MM.1S (cell line): ENCODE measurements at regions not wholly inside any gene's neighbourhood (a gene's known extent, or its start where the extent isn't known, plus 50 kb on each side); places are given as distances from the start of the nearest gene placed in this dataset.

Experiments
- DNase-seq: peaks from one replicate; pipeline ENCODE4 v3.0.0-alpha.2; 2015
- H2AFZ ChIP-seq: fragments of 300-600 bp; sonication (generic); 2 replicates; pipeline ENCODE4 v1.6.0; 2016; ENCODE audit warnings: antibody characterized with exemption, low read length
- H3F3A ChIP-seq: fragments of 300-600 bp; sonication (generic); 2 replicates; pipeline ENCODE4 v1.6.1; 2016; ENCODE audit warnings: mild to moderate bottlenecking, antibody characterized with exemption, low read length, moderate library complexity, mixed read lengths; ENCODE audit not compliant: insufficient read depth
- H3K27ac ChIP-seq: fragments of 300-600 bp; sonication (generic); 2 replicates; pipeline ENCODE4 v1.5.1; 2016; ENCODE audit warnings: mild to moderate bottlenecking, low read length
- H3K27me3 ChIP-seq: fragments of 300-600 bp; sonication (generic); replicated peaks from 2 replicates; pipeline ENCODE4 v1.6.0; 2016; ENCODE audit warnings: low read length; ENCODE audit not compliant: insufficient read depth
- H3K36me3 ChIP-seq: fragments of 300-600 bp; sonication (generic); replicated peaks from 2 replicates; pipeline ENCODE4 v1.6.1; 2016; ENCODE audit warnings: mild to moderate bottlenecking, low read length, mixed read lengths; ENCODE audit not compliant: insufficient read depth
- H3K4me1 ChIP-seq: fragments of 300-600 bp; sonication (generic); 2 replicates; pipeline ENCODE4 v1.6.1; 2016; ENCODE audit warnings: low read length, mixed read lengths
- H3K4me2 ChIP-seq: fragments of 300-600 bp; sonication (generic); 2 replicates; pipeline ENCODE4 v1.6.0; 2016; ENCODE audit warnings: low read depth, low read length
- H3K4me3 ChIP-seq: fragments of 300-600 bp; sonication (generic); 2 replicates; pipeline ENCODE4 v1.5.1; 2016; ENCODE audit warnings: low read length, mixed read lengths
- H3K79me2 ChIP-seq: fragments of 300-600 bp; sonication (generic); 2 replicates; pipeline ENCODE4 v1.6.1; 2016; ENCODE audit warnings: mixed run types, low read length, mixed read lengths
- H3K9ac ChIP-seq: fragments of 300-600 bp; sonication (generic); 2 replicates; pipeline ENCODE4 v1.6.1; 2016; ENCODE audit warnings: low read length, mixed read lengths
- H3K9me2 ChIP-seq: fragments of 300-600 bp; sonication (generic); replicated peaks from 2 replicates; pipeline ENCODE4 v1.6.1; 2016; ENCODE audit warnings: mild to moderate bottlenecking, low read length, mixed read lengths; ENCODE audit not compliant: insufficient read depth
- H3K9me3 ChIP-seq: fragments of 300-600 bp; sonication (generic); replicated peaks from 2 replicates; pipeline ENCODE4 v1.6.1; 2016; ENCODE audit warnings: mild to moderate bottlenecking, low read length, mixed read lengths; ENCODE audit not compliant: insufficient read depth
- H4K20me1 ChIP-seq: fragments of 300-600 bp; sonication (generic); 2 replicates; pipeline ENCODE4 v1.6.1; 2016; ENCODE audit warnings: mild to moderate bottlenecking, low read length, moderate library complexity, mixed read lengths; ENCODE audit not compliant: insufficient read depth
- EZH2 ChIP-seq: fragments of 300-600 bp; sonication (generic); optimal IDR thresholded peaks from 2 replicates; pipeline ENCODE3; 2017; ENCODE audit warnings: low read depth, mild to moderate bottlenecking, antibody characterized with exemption, low read length, mixed read lengths
- EZH2phosphoT487 ChIP-seq: fragments of 300-600 bp; sonication (generic); IDR thresholded peaks from 2 replicates; pipeline ENCODE4 v1.6.1; 2018; ENCODE audit warnings: antibody characterized with exemption, low read length
- TF ChIP-seq, protein P1 (sequence below): fragments of 300-600 bp; sonication (generic); IDR thresholded peaks from 2 replicates; pipeline ENCODE4 v1.5.1; 2016; ENCODE audit warnings: antibody characterized with exemption, low read length, mixed read lengths

DNA sequence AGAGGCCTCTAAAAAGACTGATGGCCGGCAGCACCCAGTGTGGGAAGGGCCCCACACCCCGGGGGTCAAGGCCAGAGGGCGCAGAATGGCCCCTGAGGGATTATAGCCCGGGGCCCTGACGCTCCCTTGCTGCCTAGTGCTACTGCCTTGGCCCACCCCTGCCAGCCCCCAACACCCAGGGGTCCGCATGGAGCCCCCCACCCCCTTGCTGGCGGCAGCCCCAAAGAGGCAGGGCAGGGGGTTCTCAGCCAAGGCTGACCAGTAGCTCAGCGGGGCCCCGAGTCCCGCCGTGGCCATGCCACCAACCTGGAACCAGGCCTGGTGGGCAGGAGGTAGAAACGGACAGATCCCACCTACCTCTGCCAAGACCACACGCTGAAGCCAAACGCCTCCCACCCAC lies 73.1 kb upstream of the FBRSL1 start:
- no peaks in the 10 kb centered on the region for H3K4me1 ChIP-seq
- H4K20me1 ChIP-seq, result no peaks in the 10 kb centered on the region
- H3K9me3 ChIP-seq, result no peaks in the 10 kb centered on the region
- no peaks in the 10 kb centered on the region for H3K36me3 ChIP-seq
- no peak overlapping the region for H3K27ac ChIP-seq
- H3K4me2 ChIP-seq, result no peak overlapping the region
- H2AFZ ChIP-seq, result no peak overlapping the region
- H3K27me3 ChIP-seq, result peaks cover 8% of the 10 kb centered on the region
- no peaks in the 10 kb centered on the region for H3K9me2 ChIP-seq
- TF ChIP-seq, protein P1, sequence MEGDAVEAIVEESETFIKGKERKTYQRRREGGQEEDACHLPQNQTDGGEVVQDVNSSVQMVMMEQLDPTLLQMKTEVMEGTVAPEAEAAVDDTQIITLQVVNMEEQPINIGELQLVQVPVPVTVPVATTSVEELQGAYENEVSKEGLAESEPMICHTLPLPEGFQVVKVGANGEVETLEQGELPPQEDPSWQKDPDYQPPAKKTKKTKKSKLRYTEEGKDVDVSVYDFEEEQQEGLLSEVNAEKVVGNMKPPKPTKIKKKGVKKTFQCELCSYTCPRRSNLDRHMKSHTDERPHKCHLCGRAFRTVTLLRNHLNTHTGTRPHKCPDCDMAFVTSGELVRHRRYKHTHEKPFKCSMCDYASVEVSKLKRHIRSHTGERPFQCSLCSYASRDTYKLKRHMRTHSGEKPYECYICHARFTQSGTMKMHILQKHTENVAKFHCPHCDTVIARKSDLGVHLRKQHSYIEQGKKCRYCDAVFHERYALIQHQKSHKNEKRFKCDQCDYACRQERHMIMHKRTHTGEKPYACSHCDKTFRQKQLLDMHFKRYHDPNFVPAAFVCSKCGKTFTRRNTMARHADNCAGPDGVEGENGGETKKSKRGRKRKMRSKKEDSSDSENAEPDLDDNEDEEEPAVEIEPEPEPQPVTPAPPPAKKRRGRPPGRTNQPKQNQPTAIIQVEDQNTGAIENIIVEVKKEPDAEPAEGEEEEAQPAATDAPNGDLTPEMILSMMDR, result no peak
- no peak for TF ChIP-seq EZH2phosphoT487
- no peak for TF ChIP-seq EZH2
- no peak for DNase-seq
- H3K9ac ChIP-seq, result no peak overlapping the region
- H3F3A ChIP-seq, result no peaks in the 10 kb centered on the region
- no peak overlapping the region for H3K4me3 ChIP-seq
- H3K79me2 ChIP-seq, result no peaks in the 10 kb centered on the region

DNA sequence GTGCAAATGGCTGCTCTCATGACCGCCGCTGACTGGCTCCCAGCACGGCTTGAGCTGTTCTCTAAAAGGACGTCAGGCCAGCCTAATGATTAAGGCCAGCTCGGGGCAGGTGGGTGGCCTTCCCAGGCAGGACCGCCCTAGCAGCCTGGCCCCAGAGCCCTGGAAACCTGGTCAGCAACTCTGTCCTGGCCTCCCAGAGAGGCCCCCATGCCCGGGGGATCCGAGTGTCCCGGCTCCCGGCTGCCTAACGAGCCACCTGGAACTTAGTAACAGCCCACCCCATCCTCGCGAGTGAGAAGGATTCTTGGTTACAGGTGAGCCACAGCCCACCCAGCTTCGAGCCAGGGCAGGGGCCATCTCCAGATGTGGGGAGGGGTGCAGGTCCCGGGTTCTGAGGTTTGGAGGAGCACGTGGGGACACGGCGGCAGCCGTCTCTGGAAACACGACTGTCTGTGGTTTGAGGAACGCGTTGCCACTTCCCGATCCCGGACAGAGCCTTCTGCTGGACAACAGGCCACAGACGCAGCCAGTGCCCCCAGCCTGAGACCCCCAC lies 73.8 kb upstream of the FBRSL1 start:
- Histone ChIP-seq H3K4me2 (no peak overlapping the region), H3K9me2 (no peaks in the 10 kb centered on the region), H4K20me1 (no peaks in the 10 kb centered on the region)

DNA sequence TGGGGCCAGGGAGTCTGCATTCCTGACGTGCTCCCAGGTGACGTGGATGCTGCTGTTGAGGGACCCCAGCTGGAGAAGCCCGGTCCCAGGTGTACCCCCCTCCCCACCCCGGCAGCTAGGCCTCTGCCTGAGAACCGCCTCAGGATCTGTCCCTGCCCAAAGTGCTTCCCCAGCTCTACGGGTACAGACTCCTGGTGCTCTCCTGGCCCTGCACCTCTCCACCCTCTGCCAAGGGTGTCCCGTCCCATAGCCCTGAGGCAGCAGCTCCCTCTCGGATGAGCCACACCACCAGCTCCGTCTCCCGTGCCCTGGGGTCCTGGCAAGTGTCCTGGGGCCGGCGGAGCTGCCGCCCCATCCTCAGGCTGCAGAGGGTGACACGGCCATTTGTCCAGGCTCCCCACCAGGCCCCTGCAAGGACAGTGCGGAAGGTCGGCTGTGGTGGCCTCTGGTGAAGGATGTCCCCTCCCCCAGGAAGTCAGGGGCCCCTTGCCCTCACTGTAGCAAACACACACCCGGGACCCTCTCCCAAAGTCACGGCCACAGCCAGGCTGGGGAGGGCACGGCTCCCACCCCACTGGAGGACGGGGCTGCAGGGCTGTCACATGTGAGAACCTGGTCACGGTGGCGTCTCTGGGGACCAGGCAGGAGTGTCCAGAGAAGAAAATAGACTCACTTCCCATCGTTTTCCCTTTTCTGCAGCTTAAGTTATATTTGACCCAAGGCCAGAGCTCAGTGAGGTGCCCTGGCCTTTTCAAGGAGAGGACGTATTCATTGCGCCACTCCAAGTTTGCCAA lies 74.4 kb upstream of the FBRSL1 start:
- Histone ChIP-seq H3K9me3 (no peaks in the 10 kb centered on the region), H2AFZ (no peak overlapping the region), H3F3A (no peaks in the 10 kb centered on the region), H3K4me3 (no peak overlapping the region), H3K9me2 (no peaks in the 10 kb centered on the region), H3K27ac (no peak overlapping the region), H3K9ac (no peak overlapping the region), H3K36me3 (no peaks in the 10 kb centered on the region), H3K79me2 (no peaks in the 10 kb centered on the region), H4K20me1 (no peaks in the 10 kb centered on the region), H3K4me2 (no peak overlapping the region), H3K27me3 (peaks cover 8% of the 10 kb centered on the region), H3K4me1 (no peaks in the 10 kb centered on the region)
- no peak for DNase-seq
- no peak for TF ChIP-seq EZH2phosphoT487
- TF ChIP-seq, protein P1, result no peak
- no peak for TF ChIP-seq EZH2

More for the DNA sequence above, 73.8 kb upstream of the FBRSL1 start:
- no peak overlapping the region for H3K9ac ChIP-seq
- H2AFZ ChIP-seq, result no peak overlapping the region
- peaks cover 8% of the 10 kb centered on the region for H3K27me3 ChIP-seq
- no peaks in the 10 kb centered on the region for H3F3A ChIP-seq
- H3K4me3 ChIP-seq, result no peak overlapping the region
- no peak for TF ChIP-seq EZH2
- TF ChIP-seq, protein P1, result no peak
- no peak for TF ChIP-seq EZH2phosphoT487
- no peaks in the 10 kb centered on the region for H3K4me1 ChIP-seq
- H3K27ac ChIP-seq, result no peak overlapping the region
- H3K79me2 ChIP-seq, result no peaks in the 10 kb centered on the region
- no peaks in the 10 kb centered on the region for H3K36me3 ChIP-seq
- no peak for DNase-seq
- H3K9me3 ChIP-seq, result no peaks in the 10 kb centered on the region
